Sigmoid colon (tissue), 4 donors: ENCODE measurements at regions not wholly inside any gene's neighbourhood (a gene's known extent, or its start where the extent isn't known, plus 50 kb on each side); places are given as distances from the start of the nearest gene placed in this dataset.

Experiments used
- CTCF ChIP-seq, 4 experiments: fragments of 450-650 bp in 3 of 4; fragments of 200-600 bp in 1 of 4; IDR thresholded peaks; one replicate each; pipeline ENCODE4 v1.5.1; 2016 to 2019; ENCODE audit warnings: antibody characterized with exemption in 4 of 4, mild to moderate bottlenecking in 3 of 4, moderate library complexity in 2 of 4
- POLR2A ChIP-seq, 2 donors: fragments of 450-650 bp; IDR thresholded peaks; one replicate each; pipeline ENCODE4 v1.6.1; 2016; ENCODE audit warnings: antibody characterized with exemption in 2 of 2, mild to moderate bottlenecking in 2 of 2, moderate library complexity in 2 of 2
- POLR2AphosphoS5 ChIP-seq, 4 donors: sonication (generic); formaldehyde crosslinking; IDR thresholded peaks; one replicate each; pipeline ENCODE4 v1.6.1; 2017; ENCODE audit warnings: antibody characterized with exemption in 4 of 4

GRCh38 chr17:70288540-70289290, 119.4 kb downstream of the KCNJ2 start:
- no peak for TF ChIP-seq POLR2A (IDR thresholded peaks at IDR 0.05)
- no peak for TF ChIP-seq CTCF (IDR thresholded peaks at IDR 0.05)
- no peak for TF ChIP-seq POLR2AphosphoS5 (IDR thresholded peaks at IDR 0.05)
